ACC112 (cell line): ENCODE measurements at regions not wholly inside any gene's neighbourhood (a gene's known extent, or its start where the extent isn't known, plus 50 kb on each side); places are given as distances from the start of the nearest gene placed in this dataset.
"Not testable (repeated sequence)": the region's sequence is repeated elsewhere in the genome, so short reads cannot be mapped to it uniquely, and the experiment has no call there.

Source experiments
- H2AFZ ChIP-seq: fragments of 200-600 bp; sonication (generic); one replicate; pipeline ENCODE4 v1.6.0; 2017; ENCODE audit warnings: antibody characterized with exemption, low read length; ENCODE audit not compliant: unreplicated experiment
- H3K27ac ChIP-seq: fragments of 200-600 bp; sonication (generic); 2 replicates; pipeline ENCODE4 v1.5.1; 2014; ENCODE audit warnings: low read depth, mild to moderate bottlenecking, antibody characterized with exemption, low read length, moderate library complexity
- H3K27me3 ChIP-seq: fragments of 200-600 bp; sonication (generic); 2 replicates; pipeline ENCODE4 v1.6.1; 2014; ENCODE audit warnings: mild to moderate bottlenecking, antibody characterized with exemption, low read length, moderate library complexity, mixed read lengths; ENCODE audit not compliant: insufficient read depth
- H3K36me3 ChIP-seq: fragments of 200-600 bp; sonication (generic); 2 replicates; pipeline ENCODE4 v1.6.1; 2016; ENCODE audit warnings: mild to moderate bottlenecking, antibody characterized with exemption, low read length, moderate library complexity, mixed read lengths; ENCODE audit not compliant: insufficient read depth
- H3K4me1 ChIP-seq: fragments of 200-600 bp; sonication (generic); one replicate; pipeline ENCODE4 v1.6.1; 2016; ENCODE audit warnings: low read length, mixed read lengths; ENCODE audit not compliant: insufficient read depth, unreplicated experiment, control insufficient read depth
- H3K4me3 ChIP-seq: fragments of 200-600 bp; sonication (generic); 2 replicates; pipeline ENCODE4 v1.5.1; 2014; ENCODE audit warnings: mild to moderate bottlenecking, low read depth, low read length
- H3K79me2 ChIP-seq: fragments of 200-600 bp; sonication (generic); one replicate; pipeline ENCODE4 v1.6.0; 2016; ENCODE audit warnings: low read length; ENCODE audit not compliant: control insufficient read depth, unreplicated experiment, insufficient read depth

DNA sequence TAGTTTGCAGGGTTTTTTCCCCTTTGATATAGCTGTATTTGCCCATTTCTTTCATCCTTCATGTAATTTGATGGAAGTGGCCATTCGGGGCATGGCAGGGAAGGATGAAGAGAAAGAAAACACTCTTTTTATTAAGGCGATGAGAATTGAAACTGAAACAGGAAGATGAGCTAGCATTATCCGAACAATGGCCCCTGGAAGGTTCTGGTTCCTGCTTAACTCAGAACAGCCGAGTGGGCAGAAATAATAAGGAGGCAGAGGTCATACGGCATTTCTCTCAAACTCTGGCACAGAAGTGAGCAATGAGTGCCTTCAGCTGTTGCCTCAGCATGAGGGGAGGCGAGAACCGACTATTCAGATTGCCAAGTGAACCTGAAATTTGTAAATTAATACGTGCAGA lies 113.2 kb upstream of the MYO3A start:
- peak overlapping the region; percentile 37 for H3K4me3 ChIP-seq
- no peaks in the 10 kb centered on the region for H3K27me3 ChIP-seq
- H3K79me2 ChIP-seq, result no peaks in the 10 kb centered on the region
- H3K27ac ChIP-seq, result no peak overlapping the region
- H3K4me1 ChIP-seq, result no peaks in the 10 kb centered on the region
- no peaks in the 10 kb centered on the region for H3K36me3 ChIP-seq
- no peak overlapping the region for H2AFZ ChIP-seq

DNA sequence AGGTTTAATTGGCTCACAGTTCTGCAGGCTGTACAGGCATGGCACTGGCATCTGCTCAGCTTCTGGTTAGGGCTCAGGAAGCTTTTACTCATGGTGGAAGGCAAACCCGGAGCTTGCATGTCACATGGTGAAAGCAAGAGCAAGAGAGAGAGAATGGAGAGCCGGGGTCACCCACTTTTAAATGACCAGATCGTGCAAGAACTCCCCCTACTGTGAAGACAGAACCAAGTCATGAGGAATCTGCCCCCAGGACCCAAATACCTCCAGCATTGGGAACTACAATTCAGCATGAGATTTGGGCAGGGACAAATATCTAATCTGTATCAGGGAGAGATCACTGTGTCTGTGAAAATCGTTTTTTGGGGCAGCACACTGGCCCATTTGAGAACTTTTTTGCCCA lies 110.0 kb upstream of the MYO3A start:
- no peaks in the 10 kb centered on the region for H3K36me3 ChIP-seq
- H3K4me1 ChIP-seq, result no peaks in the 10 kb centered on the region
- H3K27me3 ChIP-seq, result no peaks in the 10 kb centered on the region
- no peak overlapping the region for H3K4me3 ChIP-seq
- H3K79me2 ChIP-seq, result no peaks in the 10 kb centered on the region
- H2AFZ ChIP-seq, result no peak overlapping the region
- H3K27ac ChIP-seq, result no peak overlapping the region

- no peaks in the 10 kb centered on the region for H3K36me3 ChIP-seq
- no peak overlapping the region for H2AFZ ChIP-seq
- H3K79me2 ChIP-seq, result no peaks in the 10 kb centered on the region
Measured at GRCh38 chr10:25828475-25828874, 105.6 kb upstream of the MYO3A start.

DNA sequence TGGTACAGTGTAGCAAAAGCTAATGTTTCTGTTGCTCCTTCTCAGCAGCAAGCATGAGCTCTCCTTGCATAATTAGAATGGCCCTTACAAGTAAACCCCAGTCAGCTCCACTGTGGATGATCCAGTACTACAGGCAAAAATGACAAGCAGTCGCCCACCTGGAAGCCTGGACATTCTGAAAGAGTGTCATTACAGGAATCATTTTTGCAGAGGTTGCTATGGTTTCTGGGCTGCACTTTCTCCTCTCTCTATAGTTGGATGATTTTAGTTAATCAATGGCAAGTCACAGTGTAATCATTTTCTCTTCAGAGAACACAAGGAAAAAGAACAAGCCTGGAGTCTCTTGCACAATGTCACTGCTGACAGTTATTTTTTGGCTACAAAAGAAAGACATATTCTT lies 102.9 kb upstream of the MYO3A start:
- Histone ChIP-seq H3K36me3 (no peaks in the 10 kb centered on the region), H3K79me2 (no peaks in the 10 kb centered on the region), H2AFZ (no peak overlapping the region), H3K4me3 (no peak overlapping the region), H3K27me3 (no peaks in the 10 kb centered on the region), H3K4me1 (no peaks in the 10 kb centered on the region), H3K27ac (no peak overlapping the region)

More at GRCh38 chr10:25828475-25828874, 105.6 kb upstream of the MYO3A start:
- Histone ChIP-seq H3K27ac (no peak overlapping the region), H3K4me1 (no peaks in the 10 kb centered on the region), H3K27me3 (no peaks in the 10 kb centered on the region), H3K4me3 (no peak overlapping the region)

DNA sequence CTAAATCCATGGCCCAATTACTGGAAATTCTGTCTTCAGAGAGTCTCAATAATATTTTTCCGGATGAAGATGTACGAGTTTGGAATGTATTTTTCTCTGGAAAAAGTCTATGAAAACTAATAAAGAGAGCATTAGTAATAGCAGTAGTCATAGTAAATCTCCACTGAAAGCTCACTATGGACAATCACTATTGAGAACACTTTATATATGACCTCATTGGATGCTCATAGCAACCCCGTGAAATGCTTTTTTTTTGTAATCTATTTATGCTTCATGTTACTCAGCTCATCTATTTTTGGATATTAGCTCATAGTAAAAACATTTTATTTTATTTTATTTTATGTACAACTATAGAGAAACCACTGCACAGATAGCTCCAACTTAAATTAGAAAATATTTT lies 94.3 kb upstream of the MYO3A start:
- H3K4me1 ChIP-seq, result no peaks in the 10 kb centered on the region
- H2AFZ ChIP-seq, result no peak overlapping the region
- no peaks in the 10 kb centered on the region for H3K36me3 ChIP-seq
- no peaks in the 10 kb centered on the region for H3K79me2 ChIP-seq
- H3K27ac ChIP-seq, result no peak overlapping the region
- no peaks in the 10 kb centered on the region for H3K27me3 ChIP-seq
- no peak overlapping the region for H3K4me3 ChIP-seq

DNA sequence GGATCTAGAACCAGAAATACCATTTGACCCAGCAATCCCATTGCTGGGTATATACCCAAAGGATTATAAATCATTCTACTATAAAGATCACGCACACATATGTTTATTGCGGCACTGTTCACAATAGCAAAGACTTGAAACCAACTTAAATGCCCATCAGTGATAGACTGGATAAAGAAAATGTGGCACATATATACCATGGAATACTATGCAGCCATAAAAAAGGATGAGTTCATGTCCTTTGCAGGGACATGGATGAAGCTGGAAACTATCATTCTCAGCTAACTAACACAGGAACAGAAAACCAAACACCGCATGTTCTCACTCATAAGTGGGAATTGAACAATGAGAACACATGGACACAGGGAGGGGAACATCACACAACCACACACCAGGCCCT lies 93.2 kb upstream of the MYO3A start:
- not testable (repeated sequence) for H3K4me3 ChIP-seq, H3K79me2 ChIP-seq, H3K4me1 ChIP-seq, H2AFZ ChIP-seq, H3K36me3 ChIP-seq, H3K27me3 ChIP-seq, H3K27ac ChIP-seq

GRCh38 chr10:25842146-25842545 lies 91.9 kb upstream of the MYO3A start:
- no peak overlapping the region for H3K27ac ChIP-seq
- H3K4me3 ChIP-seq, result no peak overlapping the region
- H3K27me3 ChIP-seq, result no peaks in the 10 kb centered on the region
- no peaks in the 10 kb centered on the region for H3K79me2 ChIP-seq
- H3K36me3 ChIP-seq, result no peaks in the 10 kb centered on the region
- no peak overlapping the region for H2AFZ ChIP-seq
- H3K4me1 ChIP-seq, result no peaks in the 10 kb centered on the region

- Histone ChIP-seq H3K4me3 (no peak overlapping the region), H3K79me2 (no peaks in the 10 kb centered on the region), H3K27me3 (no peaks in the 10 kb centered on the region), H3K27ac (no peak overlapping the region), H3K36me3 (no peaks in the 10 kb centered on the region), H2AFZ (no peak overlapping the region), H3K4me1 (no peaks in the 10 kb centered on the region)
Measured at GRCh38 chr10:25843551-25844170, 90.4 kb upstream of the MYO3A start.

DNA sequence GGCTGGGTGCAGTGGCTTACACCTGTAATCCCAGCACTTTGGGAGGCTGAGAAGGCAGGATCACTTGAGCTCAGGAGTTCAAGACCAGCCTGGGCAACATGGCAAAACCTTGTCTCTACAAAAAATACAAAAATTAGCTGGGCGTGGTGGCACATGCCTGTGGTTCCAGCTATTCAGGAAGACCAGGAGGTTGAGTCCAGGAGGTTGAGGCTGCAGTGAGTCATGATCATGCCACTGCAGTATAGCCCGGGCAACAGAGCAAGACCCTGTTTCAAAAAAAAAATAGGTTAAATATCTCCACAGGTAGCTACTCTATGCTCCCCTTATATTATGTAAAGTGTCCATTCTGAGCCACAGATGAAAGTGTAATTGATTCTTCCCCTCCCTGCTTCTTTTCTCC lies 89.3 kb upstream of the MYO3A start:
- not testable (repeated sequence) for H3K36me3 ChIP-seq, H3K4me1 ChIP-seq, H3K4me3 ChIP-seq, H3K27ac ChIP-seq, H2AFZ ChIP-seq, H3K79me2 ChIP-seq, H3K27me3 ChIP-seq

- no peaks in the 10 kb centered on the region for H3K4me1 ChIP-seq
- no peaks in the 10 kb centered on the region for H3K79me2 ChIP-seq
- H2AFZ ChIP-seq, result no peak overlapping the region
- no peak overlapping the region for H3K4me3 ChIP-seq
- no peaks in the 10 kb centered on the region for H3K36me3 ChIP-seq
- no peak overlapping the region for H3K27ac ChIP-seq
- no peaks in the 10 kb centered on the region for H3K27me3 ChIP-seq
Measured at GRCh38 chr10:25849268-25849667, 84.8 kb upstream of the MYO3A start.

DNA sequence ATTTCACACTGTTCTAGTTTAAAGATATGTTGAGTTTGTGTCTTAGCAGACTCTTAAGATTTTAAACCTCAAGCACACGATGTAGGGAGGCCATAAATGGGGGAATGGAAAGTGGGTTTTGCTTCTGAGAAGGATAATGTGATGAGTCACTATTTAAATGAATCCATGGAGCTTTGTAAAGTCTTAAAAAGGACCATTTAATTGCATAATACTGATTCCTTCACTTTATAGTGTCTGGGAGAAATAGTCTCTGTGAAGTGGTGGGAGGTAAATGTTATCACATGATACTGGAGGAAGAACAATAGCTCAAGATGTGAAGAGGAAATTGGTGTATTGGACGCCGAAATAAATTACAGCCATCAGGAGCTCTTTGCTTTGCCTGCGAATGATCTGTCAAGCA lies 84.0 kb upstream of the MYO3A start:
- no peaks in the 10 kb centered on the region for H3K79me2 ChIP-seq
- no peak overlapping the region for H3K4me3 ChIP-seq
- no peaks in the 10 kb centered on the region for H3K4me1 ChIP-seq
- no peaks in the 10 kb centered on the region for H3K36me3 ChIP-seq
- no peak overlapping the region for H3K27ac ChIP-seq
- no peak overlapping the region for H2AFZ ChIP-seq
- H3K27me3 ChIP-seq, result no peaks in the 10 kb centered on the region
